ENCODE measurements at regions not wholly inside any gene's neighbourhood (a gene's known extent, or its start where the extent isn't known, plus 50 kb on each side); places are given as distances from the start of the nearest gene placed in this dataset.

DNA sequence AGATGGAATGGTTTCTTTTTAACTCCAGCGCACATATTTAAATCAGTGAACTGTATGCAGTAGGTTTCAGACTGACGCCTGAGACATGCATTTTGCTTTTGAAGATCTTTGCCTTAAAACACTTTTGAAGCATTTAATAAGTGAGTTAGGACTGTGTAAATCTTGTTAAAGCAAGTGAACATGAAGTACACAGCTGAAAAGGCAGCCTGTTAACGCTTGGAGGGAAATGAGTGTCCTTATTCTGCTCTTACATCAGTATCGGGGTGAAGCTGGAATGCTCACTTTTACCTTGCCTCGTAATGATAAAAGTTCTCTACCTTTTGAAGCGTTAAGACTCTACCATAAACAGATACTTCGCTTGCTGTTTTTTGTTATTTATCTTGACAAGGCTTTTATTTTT is 552.2 kb downstream of the ZNF608 start:
- ATAC-seq (no peak), DNase-seq (no peak)
- H3K27me3 ChIP-seq: no peaks in the 10 kb centered on the region
- H3K27ac ChIP-seq: no peak overlapping the region
- no peaks in the 10 kb centered on the region for H3K4me1 ChIP-seq
- no peaks in the 10 kb centered on the region for H3K36me3 ChIP-seq
- WGBS (ENCODE audit: insufficient coverage, low coverage, low lambda C conversion rate, missing lambda C conversion rate): 78% methylated on average over 7 of the region's 7 CpGs
- H3K4me3 ChIP-seq: no peak overlapping the region
- TF ChIP-seq POLR2A (IDR thresholded peaks at IDR 0.05): no peak
- TF ChIP-seq, protein P1, sequence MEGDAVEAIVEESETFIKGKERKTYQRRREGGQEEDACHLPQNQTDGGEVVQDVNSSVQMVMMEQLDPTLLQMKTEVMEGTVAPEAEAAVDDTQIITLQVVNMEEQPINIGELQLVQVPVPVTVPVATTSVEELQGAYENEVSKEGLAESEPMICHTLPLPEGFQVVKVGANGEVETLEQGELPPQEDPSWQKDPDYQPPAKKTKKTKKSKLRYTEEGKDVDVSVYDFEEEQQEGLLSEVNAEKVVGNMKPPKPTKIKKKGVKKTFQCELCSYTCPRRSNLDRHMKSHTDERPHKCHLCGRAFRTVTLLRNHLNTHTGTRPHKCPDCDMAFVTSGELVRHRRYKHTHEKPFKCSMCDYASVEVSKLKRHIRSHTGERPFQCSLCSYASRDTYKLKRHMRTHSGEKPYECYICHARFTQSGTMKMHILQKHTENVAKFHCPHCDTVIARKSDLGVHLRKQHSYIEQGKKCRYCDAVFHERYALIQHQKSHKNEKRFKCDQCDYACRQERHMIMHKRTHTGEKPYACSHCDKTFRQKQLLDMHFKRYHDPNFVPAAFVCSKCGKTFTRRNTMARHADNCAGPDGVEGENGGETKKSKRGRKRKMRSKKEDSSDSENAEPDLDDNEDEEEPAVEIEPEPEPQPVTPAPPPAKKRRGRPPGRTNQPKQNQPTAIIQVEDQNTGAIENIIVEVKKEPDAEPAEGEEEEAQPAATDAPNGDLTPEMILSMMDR (IDR thresholded peaks at IDR 0.05): no peak
- intact Hi-C loops (cut with DNase I): no loop called here
- H3K9me3 ChIP-seq: no peaks in the 10 kb centered on the region

DNA sequence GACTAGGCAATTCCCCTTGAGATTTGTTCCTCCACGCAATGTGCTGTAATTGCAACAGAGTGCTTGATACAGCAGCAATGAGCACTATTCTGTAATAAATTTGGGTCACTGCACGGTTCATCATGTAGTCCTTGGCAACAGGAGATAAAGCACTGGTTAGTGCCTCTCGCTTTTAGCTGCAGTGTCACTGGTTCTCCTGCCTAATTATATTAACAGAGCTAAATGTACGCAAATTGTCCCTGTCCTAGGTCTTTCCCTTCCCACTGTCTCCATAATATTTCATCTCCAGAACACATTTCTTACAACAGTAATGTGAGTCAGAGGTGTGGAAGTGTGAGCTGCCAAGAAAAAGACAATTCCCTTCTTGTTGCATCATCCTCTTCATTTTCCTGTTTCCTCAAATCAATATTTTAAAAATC is 553.1 kb downstream of the ZNF608 start:
- no peaks in the 10 kb centered on the region for H3K27me3 ChIP-seq
- TF ChIP-seq, protein P1 (IDR thresholded peaks at IDR 0.05): no peak
- TF ChIP-seq POLR2A (IDR thresholded peaks at IDR 0.05): no peak
- intact Hi-C loops (cut with DNase I): no loop called here
- 62% methylated on average over 4 of the region's 4 CpGs for WGBS (ENCODE audit: insufficient coverage, low coverage, low lambda C conversion rate, missing lambda C conversion rate)
- H3K9me3 ChIP-seq: no peaks in the 10 kb centered on the region
- no peak overlapping the region for H3K27ac ChIP-seq
- ATAC-seq (peak in 1 of 4 donors; percentile 24), DNase-seq (no peak)
- no peaks in the 10 kb centered on the region for H3K4me1 ChIP-seq
- H3K36me3 ChIP-seq: no peaks in the 10 kb centered on the region
- no peak overlapping the region for H3K4me3 ChIP-seq

DNA sequence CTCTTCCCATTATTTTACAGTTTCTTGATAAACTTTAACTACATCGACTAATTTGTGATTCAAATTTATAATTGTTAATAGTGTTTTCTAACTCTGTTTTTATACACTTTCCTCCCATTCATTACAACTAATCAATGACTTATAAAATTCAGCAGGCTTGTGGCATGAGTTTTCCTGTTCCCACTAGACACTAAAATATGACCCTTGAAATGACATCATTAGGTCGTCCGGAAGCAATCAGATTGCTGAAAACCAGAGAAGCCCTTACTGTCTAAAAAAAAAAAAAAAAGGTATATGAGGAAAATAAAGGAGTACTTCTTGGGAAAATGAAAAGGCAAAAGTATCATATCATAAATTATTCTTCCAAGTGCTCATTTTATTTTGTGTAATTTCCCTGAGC is 553.7 kb downstream of the ZNF608 start:
- WGBS (ENCODE audit: insufficient coverage, low coverage, low lambda C conversion rate, missing lambda C conversion rate): 72% methylated on average over 3 of the region's 3 CpGs
- H3K27me3 ChIP-seq: no peaks in the 10 kb centered on the region

DNA sequence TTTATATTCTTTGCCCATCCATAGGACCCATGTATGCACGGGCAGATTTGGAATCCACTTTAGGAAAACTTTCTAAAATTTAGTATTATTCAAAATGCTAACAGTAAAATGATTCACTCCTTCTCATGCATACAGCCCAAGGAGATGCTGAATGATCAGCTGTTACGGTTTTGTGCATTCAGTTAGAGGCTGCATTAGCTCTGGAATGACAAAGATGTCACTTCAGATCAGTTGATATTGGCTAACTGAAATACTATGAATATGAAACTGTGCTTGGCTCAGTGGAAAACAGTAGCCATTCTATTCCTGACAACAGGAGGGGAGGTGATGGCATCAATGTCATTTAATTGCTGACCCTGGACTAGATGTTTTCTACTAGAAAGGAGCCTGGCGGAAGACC is 560.7 kb downstream of the ZNF608 start:
- no peaks in the 10 kb centered on the region for H3K36me3 ChIP-seq
- intact Hi-C loops (cut with DNase I): no loop called here
- H3K27me3 ChIP-seq: no peaks in the 10 kb centered on the region
- H3K4me3 ChIP-seq: no peak overlapping the region
- H3K27ac ChIP-seq: no peak overlapping the region
- ATAC-seq (no peak), DNase-seq (no peak)
- H3K9me3 ChIP-seq: no peaks in the 10 kb centered on the region
- 76% methylated on average over 2 of the region's 3 CpGs for WGBS (ENCODE audit: insufficient coverage, low coverage, low lambda C conversion rate, missing lambda C conversion rate)
- no peaks in the 10 kb centered on the region for H3K4me1 ChIP-seq
- TF ChIP-seq POLR2A (IDR thresholded peaks at IDR 0.05): no peak
- TF ChIP-seq, protein P1 (IDR thresholded peaks at IDR 0.05): no peak

More for the DNA sequence above, 553.7 kb downstream of the ZNF608 start:
- TF ChIP-seq, protein P1 (IDR thresholded peaks at IDR 0.05): no peak
- no peak overlapping the region for H3K4me3 ChIP-seq
- H3K9me3 ChIP-seq: no peaks in the 10 kb centered on the region
- DNase-seq: no peak
- no peak overlapping the region for H3K27ac ChIP-seq
- no peak for ATAC-seq
- intact Hi-C loops (cut with DNase I): no loop called here
- no peaks in the 10 kb centered on the region for H3K4me1 ChIP-seq
- no peaks in the 10 kb centered on the region for H3K36me3 ChIP-seq

DNA sequence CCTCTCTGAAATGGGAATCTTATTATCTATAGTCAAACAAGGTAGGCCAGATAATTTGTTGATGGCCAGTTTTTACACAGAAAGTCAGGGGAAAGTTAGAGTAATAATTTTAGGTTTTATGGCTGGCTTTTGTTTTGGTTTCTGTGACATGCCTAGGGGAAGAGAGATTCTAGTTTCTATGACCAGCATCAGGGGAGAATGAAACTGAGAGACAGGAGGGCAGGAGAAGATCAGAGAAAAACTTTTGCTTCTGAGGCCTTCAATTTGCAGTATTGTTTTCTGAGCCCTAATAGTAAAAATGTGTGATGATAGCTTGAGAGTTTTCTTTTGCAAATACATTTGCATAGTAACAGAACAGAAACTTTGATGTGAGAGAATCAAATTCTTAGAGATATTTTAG is 564.3 kb downstream of the ZNF608 start:
- Histone ChIP-seq H3K9me3 (no peaks in the 10 kb centered on the region), H3K27ac (no peak overlapping the region), H3K4me3 (no peak overlapping the region), H3K4me1 (no peaks in the 10 kb centered on the region), H3K36me3 (no peaks in the 10 kb centered on the region), H3K27me3 (no peaks in the 10 kb centered on the region)
- intact Hi-C loops (cut with DNase I): no loop called here
- TF ChIP-seq POLR2A (IDR thresholded peaks at IDR 0.05): no peak
- TF ChIP-seq, protein P1 (IDR thresholded peaks at IDR 0.05): no peak
- no peak for DNase-seq
- ATAC-seq: no peak

Data from right lobe of liver (tissue), 6 donors.